A673 (cell line): ENCODE measurements at regions not wholly inside any gene's neighbourhood (a gene's known extent, or its start where the extent isn't known, plus 50 kb on each side); places are given as distances from the start of the nearest gene placed in this dataset.

Source experiments
- BruUV-seq: library from RNA; stranded (reverse); fragments of 400-500 nt; replicated peaks from 2 replicates; lab custom pipeline; 2021; lab: Mats Ljungman, UMichigan
- CTCF ChIA-PET: fragments of 300-600 bp; sonication (Branson Sonifier 250); formaldehyde crosslinking; loops from one replicate; lab custom pipeline; 2022; ENCODE audit warnings: antibody characterized with exemption; lab: Charles Lee
- POLR2A ChIA-PET: fragments of 300-600 bp; sonication (Branson Sonifier 250); formaldehyde crosslinking; loops from one replicate; lab custom pipeline; 2022; ENCODE audit warnings: antibody characterized with exemption; ENCODE audit not compliant: low non-redundant PET; lab: Charles Lee
- DNase-seq: peaks from one replicate; pipeline ENCODE4 v3.0.0-alpha.2; 2015; ENCODE audit warnings: low spot score
- H3K27ac ChIP-seq: fragments of 200-600 bp; sonication (generic); 2 replicates; pipeline ENCODE4 v1.5.1; 2016; ENCODE audit warnings: mixed run types, low read depth, mild to moderate bottlenecking, mixed read lengths, antibody characterized with exemption, low read length; ENCODE audit not compliant: poor library complexity, severe bottlenecking
- H3K27me3 ChIP-seq: fragments of 200-600 bp; sonication (generic); replicated peaks from 2 replicates; pipeline ENCODE4 v1.6.1; 2017; ENCODE audit warnings: mixed run types, low read depth, mild to moderate bottlenecking, mixed read lengths, antibody characterized with exemption, low read length; ENCODE audit not compliant: insufficient read depth, poor library complexity
- H3K36me3 ChIP-seq: fragments of 200-600 bp; sonication (generic); 2 replicates; pipeline ENCODE4 v1.6.1; 2016; ENCODE audit warnings: mixed run types, mild to moderate bottlenecking, mixed read lengths, antibody characterized with exemption, low read length; ENCODE audit not compliant: insufficient read depth, poor library complexity, severe bottlenecking
- H3K4me1 ChIP-seq: fragments of 200-600 bp; sonication (generic); 2 replicates; pipeline ENCODE4 v1.6.1; 2017; ENCODE audit warnings: mixed run types, mild to moderate bottlenecking, mixed read lengths, antibody characterized with exemption, low read length; ENCODE audit not compliant: insufficient read depth, poor library complexity, severe bottlenecking
- H3K4me3 ChIP-seq: fragments of 200-600 bp; sonication (generic); 2 replicates; pipeline ENCODE4 v1.5.1; 2016; ENCODE audit warnings: low read depth, mixed run types, mild to moderate bottlenecking, mixed read lengths, low read length; ENCODE audit not compliant: poor library complexity, severe bottlenecking
- H3K9me3 ChIP-seq: fragments of 200-600 bp; sonication (generic); 2 replicates; pipeline ENCODE4 v1.6.1; 2016; ENCODE audit warnings: mixed run types, low read depth, mild to moderate bottlenecking, mixed read lengths, antibody characterized with exemption, low read length; ENCODE audit not compliant: poor library complexity, severe bottlenecking
- CTCF ChIP-seq: fragments of 300-800, 200-600 bp; sonication (generic); conservative IDR thresholded peaks from 2 replicates; pipeline ENCODE4 v1.5.1; 2017; ENCODE audit warnings: low read depth, mild to moderate bottlenecking, antibody characterized with exemption, low read length, moderate library complexity, mixed read lengths
- EZH2 ChIP-seq: fragments of 200-600 bp; sonication (generic); IDR thresholded peaks from 2 replicates; pipeline ENCODE4 v1.6.1; 2017; ENCODE audit warnings: borderline replicate concordance, low read depth, mild to moderate bottlenecking, mixed read lengths, antibody characterized with exemption, low read length; ENCODE audit not compliant: poor library complexity, severe bottlenecking
- intact Hi-C: fragments of 100-400 bp; cut with micrococcal nuclease; formaldehyde crosslinking; loops from one replicate; pipeline ENCODE4 v1.10.0; 2022; ENCODE audit not compliant: unreplicated experiment

- H3K27me3 ChIP-seq: no peaks in the 10 kb centered on the region
- H3K27ac ChIP-seq: no peak overlapping the region
- CTCF ChIA-PET: no interaction called here
- BruUV-seq: no TSS peak
- TF ChIP-seq CTCF (no peak), EZH2 (no peak)
- POLR2A ChIA-PET: no interaction called here
- no peak overlapping the region for H3K4me3 ChIP-seq
- no peaks in the 10 kb centered on the region for H3K9me3 ChIP-seq
- no peaks in the 10 kb centered on the region for H3K36me3 ChIP-seq
- no peak for DNase-seq
- intact Hi-C loops: no loop called here
- H3K4me1 ChIP-seq: no peaks in the 10 kb centered on the region
Measured at GRCh38 chr16:6099102-6099501, 1001.5 kb upstream of the EEF2KMT start.

- Histone ChIP-seq H3K27me3 (no peaks in the 10 kb centered on the region), H3K9me3 (peaks cover 9% of the 10 kb centered on the region), H3K4me1 (no peaks in the 10 kb centered on the region), H3K36me3 (no peaks in the 10 kb centered on the region), H3K27ac (no peak overlapping the region), H3K4me3 (no peak overlapping the region)
- ChIA-PET POLR2A (no interaction called here), CTCF (no interaction called here)
- intact Hi-C loops: no loop called here
- BruUV-seq: no TSS peak
- no peak for TF ChIP-seq CTCF
- TF ChIP-seq EZH2: no peak
- DNase-seq: no peak
Measured at GRCh38 chr16:6096931-6097670, 999.5 kb upstream of the EEF2KMT start.

GRCh38 chr16:6095414-6095813 lies 997.8 kb upstream of the EEF2KMT start:
- BruUV-seq: no TSS peak
- H3K4me3 ChIP-seq: no peak overlapping the region
- H3K27ac ChIP-seq: no peak overlapping the region
- no peaks in the 10 kb centered on the region for H3K27me3 ChIP-seq
- TF ChIP-seq EZH2 (no peak), CTCF (no peak)
- no peak for DNase-seq
- CTCF ChIA-PET: no interaction called here
- intact Hi-C loops: no loop called here
- H3K36me3 ChIP-seq: no peaks in the 10 kb centered on the region
- H3K9me3 ChIP-seq: peaks cover 10% of the 10 kb centered on the region
- POLR2A ChIA-PET: no interaction called here
- no peaks in the 10 kb centered on the region for H3K4me1 ChIP-seq
